Activated CD4-positive, alpha-beta T cell treated with anti-CD3 and anti-CD28 coated beads for 1 hour (primary cell): ENCODE measurements at regions not wholly inside any gene's neighbourhood (a gene's known extent, or its start where the extent isn't known, plus 50 kb on each side); places are given as distances from the start of the nearest gene placed in this dataset.

Experiments used
- DNase-seq: peaks from one replicate; pipeline ENCODE4 v3.0.0-alpha.2; 2020

DNA sequence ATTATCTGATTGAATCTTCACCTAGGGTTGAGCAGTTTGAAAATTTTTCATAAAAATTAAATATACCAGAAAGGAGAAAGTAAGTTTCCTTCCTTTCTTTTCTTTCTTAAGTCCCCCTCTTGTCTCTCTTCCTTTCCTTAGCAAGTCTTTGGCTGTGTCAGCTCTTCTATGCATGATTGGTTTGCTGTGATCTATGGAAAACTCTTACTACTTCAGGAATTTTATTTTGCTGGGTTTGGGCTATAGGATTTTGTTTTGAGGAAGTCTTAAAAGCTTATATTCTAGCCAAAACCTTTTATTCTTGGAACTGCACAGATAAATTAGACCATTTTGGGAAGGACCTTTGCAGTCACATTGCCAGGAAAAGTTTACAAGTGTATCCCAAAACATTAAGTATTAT, 173.4 kb upstream of the CITED2 start:
- DNase-seq = no peak

DNA sequence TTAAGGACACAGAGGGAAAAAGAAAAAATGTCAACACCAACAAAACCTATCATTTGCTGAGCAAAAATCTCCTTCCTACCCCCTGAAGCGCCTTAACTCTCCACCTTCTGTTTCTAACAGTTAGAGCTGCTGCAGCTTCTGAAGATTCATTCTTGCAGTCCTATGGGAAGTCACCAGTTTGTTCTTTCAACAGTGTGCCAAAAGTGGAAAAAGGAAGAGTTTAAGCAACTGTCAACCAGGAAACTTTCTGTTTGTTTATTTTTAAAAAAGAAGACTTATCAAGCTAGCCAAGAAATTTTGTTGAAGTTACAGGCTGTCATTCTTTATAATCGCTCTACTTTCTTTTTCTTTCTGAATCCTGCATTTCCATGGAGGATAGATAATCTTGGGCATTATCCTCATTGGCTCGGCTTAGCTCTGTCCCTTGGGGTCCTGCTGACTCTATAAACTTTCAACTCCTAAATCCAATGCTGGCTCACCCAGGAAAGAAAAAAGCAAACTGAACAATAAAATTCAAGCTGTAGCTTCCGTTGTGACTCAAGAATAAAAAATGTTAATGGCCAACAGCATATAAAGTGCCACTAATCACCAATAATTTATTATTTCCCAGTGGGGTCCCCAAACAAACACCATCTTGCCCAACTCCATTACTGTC, 172.8 kb upstream of the CITED2 start:
- DNase-seq = no peak

DNA sequence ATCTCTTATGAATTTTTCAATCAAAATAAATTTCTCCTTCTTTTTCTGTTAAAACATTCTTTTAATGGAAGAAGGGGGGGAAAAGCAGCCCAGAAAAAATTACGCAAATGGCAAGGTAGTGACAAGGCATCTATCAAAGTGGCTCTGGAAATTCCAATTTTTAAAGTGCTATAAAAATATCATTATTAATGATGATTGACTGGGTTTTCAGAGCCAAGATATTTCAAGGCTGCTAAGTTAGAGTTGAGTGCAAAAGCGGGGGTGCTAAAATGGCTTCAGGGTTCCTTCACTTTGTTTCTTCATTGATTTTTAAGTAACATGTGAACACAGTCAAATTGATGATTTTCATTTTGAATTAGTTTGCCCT, 171.6 kb upstream of the CITED2 start:
- DNase-seq = no peak

DNA sequence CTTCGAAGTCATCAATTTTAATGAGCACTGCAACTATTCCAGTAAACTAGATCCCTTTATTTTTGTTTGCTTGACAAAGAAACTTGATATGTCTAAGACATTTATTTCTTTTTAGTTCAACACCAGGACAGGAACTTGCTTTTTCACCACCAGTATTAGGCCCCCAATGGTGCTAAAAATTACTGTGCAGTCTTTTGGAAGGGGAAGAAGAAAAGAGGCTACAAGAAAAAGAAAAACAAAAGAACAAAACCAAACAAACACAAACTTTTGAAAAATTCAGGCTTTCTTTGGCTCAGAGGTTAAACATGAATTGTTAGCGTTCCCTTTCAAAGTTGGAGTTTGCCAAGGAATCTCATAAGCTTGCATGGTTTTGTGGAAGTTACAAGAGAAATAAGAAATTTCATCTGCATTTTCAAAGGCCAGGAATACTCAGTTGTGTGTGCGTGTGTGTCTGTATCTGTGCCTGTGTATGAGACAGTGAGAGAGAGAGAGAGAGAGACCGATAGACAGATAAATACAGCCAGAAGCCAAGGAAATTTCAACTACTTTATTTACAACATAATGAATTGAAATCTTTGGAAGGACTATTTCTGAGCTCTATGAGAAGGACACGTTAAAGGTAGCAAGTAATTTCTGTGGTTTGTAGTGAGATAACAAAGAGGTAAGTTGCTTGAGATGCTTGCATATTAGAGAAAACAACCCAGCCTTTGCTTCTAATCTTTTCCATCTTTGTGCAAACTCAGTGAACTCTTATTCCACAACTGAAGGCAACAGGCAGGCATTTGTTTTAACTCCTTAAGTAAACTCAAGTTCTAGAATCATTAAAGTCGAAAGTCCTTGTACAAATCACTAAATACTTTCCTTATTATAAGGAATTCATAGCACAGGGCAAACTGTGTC, 171.0 kb upstream of the CITED2 start:
- DNase-seq = no peak

DNA sequence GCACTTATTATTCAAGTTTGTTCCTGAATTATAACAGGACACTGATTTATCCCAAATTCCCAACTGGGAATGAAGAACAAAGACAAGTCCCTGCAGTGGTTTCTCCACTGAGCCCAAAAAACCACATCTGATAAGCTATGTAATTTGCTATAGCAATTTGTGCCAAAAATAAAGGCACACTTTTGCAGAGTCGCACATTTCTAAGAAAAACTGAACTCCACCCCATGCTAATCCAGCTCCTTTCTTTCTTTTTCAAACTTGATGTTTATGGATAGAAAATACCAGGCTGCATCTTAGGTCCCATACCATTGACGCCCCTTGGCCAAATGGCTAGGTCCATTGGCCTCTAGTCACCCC, 170.2 kb upstream of the CITED2 start:
- no peak for DNase-seq

DNA sequence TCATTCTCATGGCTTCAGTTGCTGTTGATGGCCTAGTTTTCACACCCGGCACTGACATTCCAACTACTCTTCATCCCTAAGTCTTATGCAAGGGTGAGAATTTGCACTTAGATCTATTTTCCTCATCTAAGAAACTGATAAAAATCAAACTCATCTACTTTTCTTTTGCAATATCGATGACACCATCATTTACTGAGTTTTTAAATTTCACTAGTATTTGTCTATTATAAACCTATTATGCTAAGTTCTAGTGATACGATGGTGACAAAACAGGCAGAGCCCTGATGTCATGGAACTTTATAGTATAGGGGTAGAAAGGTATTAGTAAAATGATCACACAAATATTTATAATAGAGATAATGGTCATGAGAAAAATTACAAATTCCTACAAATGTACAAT, 167.9 kb upstream of the CITED2 start:
- no peak for DNase-seq

DNA sequence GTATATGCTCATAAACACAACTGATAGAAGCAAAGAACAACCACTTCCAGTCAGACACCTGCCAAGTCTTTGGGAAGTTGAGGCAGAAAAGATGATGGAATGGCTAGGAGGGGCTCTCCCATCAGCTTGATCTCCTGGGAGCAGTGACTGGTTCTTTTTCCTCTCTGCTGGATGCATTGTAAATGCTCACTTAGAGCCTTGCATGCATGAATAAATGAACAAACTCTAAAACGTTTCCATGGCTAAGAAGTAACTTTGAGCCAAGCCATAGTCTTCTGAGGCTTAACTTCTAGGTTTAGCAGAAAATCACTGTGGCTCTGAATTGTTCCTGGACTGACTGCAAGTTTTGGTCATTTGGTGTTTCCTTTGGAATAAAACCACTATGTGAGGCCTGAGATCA, 166.4 kb upstream of the CITED2 start:
- no peak for DNase-seq

DNA sequence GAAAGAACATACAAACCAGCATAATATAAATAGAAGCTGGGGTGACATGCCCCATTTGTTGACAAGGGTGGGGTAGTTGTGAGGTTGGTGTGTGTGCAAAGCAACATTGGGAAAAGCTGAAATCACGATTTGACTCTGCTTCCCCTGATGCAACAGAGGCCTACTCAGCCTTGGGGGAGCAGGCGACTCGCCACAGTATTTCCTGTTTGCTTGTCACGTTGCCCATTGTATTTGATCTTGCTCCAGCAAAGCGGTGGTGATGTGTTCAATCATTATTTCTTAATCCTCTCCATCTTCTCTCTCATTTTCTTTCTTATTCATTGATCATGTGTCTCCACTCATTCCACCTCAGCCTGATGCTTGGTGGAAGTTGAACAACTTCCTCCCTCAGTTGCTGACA, 165.8 kb upstream of the CITED2 start:
- DNase-seq = no peak

DNA sequence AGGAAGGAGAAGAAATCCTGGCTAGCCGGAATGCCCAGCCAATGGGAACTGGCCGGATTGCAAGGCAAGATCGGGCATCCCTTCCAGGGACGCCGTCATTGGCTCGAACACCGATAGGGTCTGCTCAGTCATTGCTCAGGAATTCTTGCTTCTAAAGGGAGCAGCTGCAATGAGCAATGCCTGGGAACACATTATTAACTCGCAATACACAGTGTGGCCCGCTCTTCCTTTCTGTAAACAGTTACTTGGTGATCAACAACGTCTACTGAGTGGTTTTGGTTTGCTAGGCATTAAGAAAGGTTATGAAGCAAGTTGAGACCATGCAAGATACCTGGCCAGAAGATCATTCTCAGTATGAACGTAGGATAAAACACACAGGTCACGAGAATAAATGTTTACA, 165.4 kb upstream of the CITED2 start:
- no peak for DNase-seq

DNA sequence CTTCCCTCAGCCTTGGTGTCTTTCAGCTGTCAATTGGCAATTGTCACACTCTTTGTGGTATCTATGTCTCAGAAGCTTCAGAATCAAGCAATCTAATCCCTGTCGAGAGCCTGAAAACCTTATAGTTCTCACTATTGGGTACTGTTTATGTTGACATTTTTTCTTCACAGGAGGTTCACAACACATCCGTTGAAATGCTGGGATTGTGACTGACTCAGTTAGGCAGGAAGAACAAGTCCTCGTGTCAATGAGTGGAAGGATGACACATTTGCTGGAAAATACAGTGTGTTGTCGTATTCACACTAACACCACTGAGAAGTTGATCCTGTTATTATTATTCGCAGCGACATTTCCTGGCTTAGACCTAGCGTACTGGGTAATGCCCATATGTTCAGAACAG, 163.9 kb upstream of the CITED2 start:
- no peak for DNase-seq

DNA sequence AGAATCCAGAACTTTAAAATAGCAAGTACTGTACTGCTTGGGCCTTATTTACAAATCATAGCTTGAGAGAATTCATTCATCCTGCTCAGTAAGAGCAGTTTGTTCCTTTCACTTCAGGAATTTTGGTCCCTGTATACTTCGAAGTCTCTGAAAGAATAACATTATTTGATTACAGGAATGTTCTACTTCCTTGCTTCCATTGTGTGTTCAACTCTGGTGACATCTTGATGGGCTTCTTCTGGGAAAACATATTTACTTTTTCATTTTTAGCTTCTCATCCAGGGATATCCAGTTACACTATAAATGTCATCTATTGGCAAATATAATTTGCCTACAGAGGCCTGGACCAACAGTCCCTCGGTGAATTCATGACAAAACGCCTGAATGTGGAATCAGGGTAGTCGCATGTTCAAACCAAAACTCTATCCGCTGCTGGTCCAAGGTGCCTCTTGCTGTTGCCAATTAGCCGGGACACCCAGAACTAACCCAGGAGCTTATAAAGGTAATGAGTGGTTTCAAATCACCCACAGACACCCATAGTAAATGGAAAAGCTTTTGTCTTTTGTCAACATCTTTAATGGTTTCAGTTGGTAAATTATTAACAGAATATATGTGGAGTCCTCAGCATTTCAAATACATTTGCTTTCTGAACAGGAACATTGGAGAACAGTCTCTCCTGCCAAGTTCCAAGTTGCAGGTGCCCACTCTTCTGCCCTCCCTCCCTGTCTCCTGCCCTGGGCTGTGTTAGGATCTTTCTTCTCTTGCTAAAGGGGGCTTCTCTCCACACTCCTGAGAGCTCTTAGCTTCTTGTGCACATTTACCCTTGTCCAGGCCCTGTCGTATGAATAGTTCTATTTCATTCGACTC, 162.5 kb upstream of the CITED2 start:
- DNase-seq = no peak

DNA sequence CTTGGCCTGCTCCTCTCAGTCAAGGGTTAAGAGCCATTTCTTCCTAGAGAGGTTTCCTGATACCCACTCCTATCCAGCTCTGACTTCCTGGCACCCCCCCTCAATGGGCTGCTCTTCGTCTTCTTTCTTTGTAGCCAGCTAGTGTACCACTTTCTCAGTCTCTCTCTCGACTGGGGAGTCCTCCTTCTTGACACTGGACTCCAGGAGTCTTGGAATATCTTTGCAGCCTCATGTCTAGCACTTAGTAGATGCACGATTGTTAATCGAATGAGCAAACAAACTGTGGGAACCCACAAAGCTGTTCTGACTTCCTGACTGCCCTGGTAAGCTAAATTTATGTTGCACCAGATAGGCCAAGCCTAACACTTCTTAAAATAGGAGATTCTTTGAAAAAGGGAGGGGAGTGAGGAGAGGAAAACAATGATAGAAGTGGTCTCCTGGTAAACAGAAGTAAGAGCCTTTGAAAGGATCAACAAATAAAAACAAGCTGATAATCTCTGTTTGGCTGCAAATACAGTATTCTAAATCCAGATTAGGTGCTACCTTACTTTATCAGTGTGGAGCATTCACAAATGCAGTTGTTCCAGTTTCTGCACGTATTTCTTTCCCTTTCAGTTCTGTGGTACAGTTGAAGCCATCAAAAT, 160.1 kb upstream of the CITED2 start:
- DNase-seq = no peak

DNA sequence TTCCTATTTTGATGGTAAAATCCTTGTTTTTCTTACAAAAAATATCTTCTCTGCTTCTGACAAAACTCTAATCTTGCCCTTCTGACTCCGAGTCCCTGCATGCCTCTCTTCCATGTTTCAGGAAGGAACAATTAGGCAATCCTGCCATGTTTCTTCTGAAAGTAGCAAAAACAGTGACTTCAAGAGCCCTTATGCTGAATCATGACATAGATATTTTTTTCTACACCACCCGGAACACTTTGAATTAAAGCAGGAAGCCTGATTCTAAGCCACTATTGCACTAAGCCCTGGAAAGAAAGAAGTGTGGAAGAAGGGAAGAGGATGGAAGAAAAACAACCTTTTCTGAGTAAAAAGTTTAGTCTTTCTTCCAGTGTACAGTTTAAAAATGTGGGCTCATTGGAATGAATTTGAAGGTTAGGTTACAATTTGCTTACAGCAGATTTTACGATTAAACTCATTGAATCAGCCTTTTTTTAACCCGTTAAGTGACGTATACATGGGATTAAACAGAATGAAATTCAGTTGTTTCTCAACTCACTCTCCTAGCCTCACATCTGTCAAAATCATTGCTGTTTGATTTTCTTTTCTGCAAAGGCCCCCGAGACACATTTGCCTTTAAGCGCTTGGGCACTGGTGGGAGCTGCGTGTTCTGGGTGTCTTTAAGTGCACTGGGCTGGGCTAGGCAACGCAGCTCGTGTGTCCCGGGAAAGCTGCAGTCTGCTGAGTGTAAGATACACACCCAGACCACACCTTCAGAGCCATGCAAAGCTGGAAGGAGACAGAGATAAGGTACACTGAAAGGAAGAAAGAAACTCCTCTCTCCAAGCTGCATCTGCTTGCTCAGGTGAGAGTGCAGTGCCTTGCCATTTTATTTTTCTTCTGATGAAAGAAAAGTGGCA, 159.4 kb upstream of the CITED2 start:
- DNase-seq = no peak

DNA sequence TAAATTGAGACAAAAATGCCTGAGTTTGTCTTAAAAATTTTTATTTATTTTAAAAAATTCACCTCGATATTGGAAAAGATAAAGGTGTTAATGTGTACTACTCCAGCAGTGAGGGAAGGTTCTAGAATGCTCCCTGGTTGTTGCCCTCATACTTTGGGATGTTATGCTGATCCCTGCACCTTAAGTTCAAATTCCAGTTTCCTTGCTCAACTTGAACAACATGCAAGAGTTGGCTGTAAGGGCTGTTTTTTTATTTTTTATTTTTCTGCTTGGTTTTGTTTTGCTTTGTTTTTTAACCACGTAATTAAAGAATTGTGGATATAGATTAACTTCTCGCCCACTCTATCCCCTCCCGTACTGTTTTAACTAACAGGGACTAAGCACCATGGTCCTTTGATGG, 158.7 kb upstream of the CITED2 start:
- no peak for DNase-seq

DNA sequence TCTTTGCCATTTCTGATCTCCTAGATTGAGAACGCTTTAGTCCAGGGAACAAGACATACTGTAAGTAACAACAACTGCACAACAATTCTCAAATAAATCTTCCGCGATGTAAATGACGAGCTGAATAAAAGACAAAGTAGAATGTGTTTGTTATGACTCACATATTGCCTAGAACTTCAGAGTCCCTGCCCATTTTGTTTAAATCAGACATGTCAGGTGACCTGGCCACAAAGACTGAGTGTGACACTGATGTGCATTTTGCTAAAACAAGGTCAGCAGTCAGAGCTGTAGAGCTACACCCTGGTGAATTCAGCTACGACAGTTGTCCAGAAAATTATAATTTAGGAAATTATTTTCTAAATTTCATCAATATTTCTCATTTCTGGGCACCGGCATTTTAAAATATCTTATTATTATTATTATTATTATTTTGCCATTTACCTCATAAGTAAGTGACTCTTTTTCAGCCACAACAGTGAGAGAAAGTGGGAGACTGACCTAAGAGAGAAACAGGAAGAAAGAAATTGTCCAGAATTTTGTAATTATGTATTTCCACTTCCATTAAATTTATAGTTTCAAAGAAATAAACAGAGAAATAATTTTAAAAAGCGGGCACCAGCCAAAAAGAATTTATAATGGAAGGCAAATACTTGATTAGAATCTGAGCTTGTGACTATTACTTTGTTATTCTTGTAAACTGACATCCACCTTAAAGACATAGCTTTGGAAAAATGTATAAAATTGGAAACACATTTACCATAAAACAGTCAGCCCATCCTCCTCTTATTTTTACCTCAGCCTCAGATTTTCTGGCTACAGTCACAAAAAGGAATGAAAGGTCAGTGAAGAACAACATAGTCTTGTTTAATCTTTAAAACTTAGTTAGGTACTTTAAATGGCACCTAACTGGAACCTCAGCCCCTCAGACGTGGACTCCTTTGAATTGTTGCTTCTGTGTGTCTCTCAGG, 157.0 kb upstream of the CITED2 start:
- no peak for DNase-seq

DNA sequence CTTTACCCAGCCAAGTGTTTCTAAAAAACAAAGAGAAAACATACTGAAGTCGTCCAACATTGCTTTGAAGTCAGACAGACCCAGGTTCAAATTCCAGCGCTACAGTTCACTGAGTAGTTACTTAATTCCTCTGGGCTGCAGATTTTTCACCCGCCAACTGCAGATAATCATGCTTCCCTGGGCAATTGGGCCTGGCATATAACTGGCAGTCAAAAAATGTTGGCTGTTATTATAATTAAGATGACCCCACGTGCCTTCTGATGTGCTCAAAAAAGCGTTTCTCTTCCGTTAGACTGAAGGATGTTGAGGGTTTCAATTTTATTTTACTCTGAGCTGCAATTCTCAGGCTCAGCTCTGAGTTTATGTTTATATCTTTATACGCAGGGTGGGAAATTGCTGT, 156.1 kb upstream of the CITED2 start:
- no peak for DNase-seq

DNA sequence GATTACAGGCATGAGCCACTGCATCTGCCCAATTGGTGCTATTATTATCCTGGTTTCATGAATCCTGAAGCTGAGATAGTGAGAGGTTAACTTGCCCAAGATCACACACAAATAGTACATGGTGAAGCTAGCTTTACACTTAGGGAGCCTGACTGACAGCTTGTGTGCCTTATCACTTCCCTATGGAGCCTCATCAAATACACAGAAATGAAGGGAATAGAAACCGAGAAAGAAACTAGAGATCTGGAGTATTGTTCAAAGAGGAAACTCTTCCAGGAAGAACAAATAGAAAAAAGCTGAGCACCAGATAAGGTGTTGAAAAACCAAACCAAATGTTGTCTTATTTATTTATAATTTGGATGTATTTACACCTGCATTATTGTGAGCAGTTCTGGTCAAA, 155.0 kb upstream of the CITED2 start:
- DNase-seq = no peak

DNA sequence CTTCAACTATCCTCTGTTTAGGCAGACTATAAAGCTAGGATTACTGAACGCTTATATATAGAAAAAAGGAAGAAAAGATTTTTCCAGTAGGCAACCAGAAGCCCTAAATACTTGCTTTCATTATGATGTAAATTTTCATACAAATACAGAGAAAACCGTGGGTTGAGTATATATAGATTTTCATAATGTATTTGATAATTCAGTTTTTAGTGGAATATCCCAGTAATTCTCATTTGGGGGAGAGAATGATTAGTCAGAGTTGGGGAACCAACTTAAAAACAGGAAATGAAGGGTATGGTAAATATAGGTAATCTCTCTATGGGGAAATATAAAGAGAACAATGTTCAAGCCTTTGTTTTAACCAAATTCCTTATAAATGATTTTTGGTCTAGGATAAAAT, 154.0 kb upstream of the CITED2 start:
- DNase-seq = no peak

DNA sequence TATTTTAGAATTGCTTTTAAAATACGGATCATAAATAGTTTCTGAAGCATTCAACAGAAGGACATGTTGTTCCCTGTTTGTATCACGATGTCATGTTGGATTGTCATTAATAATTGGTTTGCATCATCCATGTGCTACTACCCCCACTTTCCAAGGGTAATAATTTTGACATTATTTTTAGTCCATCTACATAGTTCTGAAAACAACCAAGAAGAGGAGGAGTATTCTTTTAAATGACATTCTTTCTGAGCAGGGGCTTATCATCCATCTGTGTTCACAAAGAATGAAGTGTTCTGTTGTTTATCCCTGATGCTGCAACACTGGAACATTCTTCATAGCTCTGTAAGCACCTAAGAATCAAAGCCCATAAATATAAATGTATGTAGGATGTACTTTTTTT, 151.0 kb upstream of the CITED2 start:
- no peak for DNase-seq

DNA sequence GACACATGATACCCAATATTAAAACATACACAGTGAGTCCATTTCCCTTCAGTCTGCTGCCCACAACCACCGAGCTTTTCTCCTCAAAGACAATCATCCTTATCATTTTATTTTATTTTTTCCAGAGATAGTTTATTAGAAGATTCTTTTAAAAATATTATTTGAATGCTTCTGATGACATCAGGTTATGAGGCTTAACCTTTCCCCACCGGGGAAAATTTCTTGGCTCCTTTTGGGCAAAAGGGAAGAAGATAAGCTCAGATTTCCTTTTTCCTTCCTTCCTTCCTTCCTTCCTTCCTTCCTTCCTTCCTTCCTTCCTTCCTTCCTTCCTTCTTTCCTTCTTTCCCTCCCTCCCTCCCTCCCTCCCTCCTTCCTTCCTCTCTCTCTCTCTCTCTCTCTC, 149.5 kb upstream of the CITED2 start:
- no peak for DNase-seq
